ENCODE measurements at regions not wholly inside any gene's neighbourhood (a gene's known extent, or its start where the extent isn't known, plus 50 kb on each side); places are given as distances from the start of the nearest gene placed in this dataset.

- no peak for DNase-seq (ENCODE audit: low read depth)
- TF ChIP-seq CTCF (IDR thresholded peaks at IDR 0.05; ENCODE audit: low read depth, low read length, missing control alignments), result no peak
- no peak overlapping the region for H3K4me3 ChIP-seq (ENCODE audit: low read depth, low read length)
These were observed 684.5 kb downstream of the TNS3 start for GRCh38 chr7:46897381-46897780.

GRCh38 chr7:46886669-46887374, 695.1 kb downstream of the TNS3 start:
- DNase-seq (ENCODE audit: low read depth), result no peak
- no peak for TF ChIP-seq CTCF (IDR thresholded peaks at IDR 0.05; ENCODE audit: low read depth, low read length, missing control alignments)
- no peak overlapping the region for H3K4me3 ChIP-seq (ENCODE audit: low read depth, low read length)

GRCh38 chr7:46885167-46885566, 696.7 kb downstream of the TNS3 start:
- no peak for DNase-seq (ENCODE audit: low read depth)
- TF ChIP-seq CTCF (IDR thresholded peaks at IDR 0.05; ENCODE audit: low read depth, low read length, missing control alignments), result no peak
- H3K4me3 ChIP-seq (ENCODE audit: low read depth, low read length), result no peak overlapping the region

DNA sequence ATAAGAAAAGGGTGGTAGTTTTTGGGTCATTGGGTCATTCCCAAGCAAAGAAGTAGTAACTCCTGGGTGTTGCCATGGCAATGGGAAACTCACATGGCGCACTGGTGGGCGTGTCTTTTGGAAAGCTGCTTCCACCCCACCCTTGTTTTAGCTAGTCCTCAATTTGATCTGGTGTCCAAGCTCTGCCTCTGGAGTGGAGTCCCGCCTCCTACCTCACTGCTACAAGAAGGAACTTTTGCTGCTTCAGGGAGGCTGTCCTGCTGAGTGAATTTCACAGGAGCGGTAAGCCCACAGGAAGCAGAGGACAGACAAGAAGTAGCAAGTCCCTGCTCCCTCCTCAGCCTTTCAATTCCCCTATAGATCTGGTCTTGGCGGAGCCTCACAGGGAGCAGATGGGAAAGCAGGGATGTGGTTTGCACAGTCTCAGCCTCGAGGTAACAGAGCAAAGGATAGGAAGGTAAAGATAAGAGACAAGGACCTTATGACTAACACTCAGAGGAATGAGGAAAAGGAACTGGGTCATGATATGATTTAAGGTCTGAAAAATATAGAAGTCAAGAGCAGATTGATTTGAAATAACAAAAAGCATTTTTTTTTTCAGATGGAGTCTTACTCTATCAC, 700.3 kb downstream of the TNS3 start:
- no peak for DNase-seq (ENCODE audit: low read depth)
- H3K4me3 ChIP-seq (ENCODE audit: low read depth, low read length), result no peak overlapping the region
- no peak for TF ChIP-seq CTCF (IDR thresholded peaks at IDR 0.05; ENCODE audit: low read depth, low read length, missing control alignments)

- TF ChIP-seq CTCF (IDR thresholded peaks at IDR 0.05; ENCODE audit: low read depth, low read length, missing control alignments), result no peak
- no peak for DNase-seq (ENCODE audit: low read depth)
- H3K4me3 ChIP-seq (ENCODE audit: low read depth, low read length), result no peak overlapping the region
These were observed 701.3 kb downstream of the TNS3 start for GRCh38 chr7:46880508-46881196.

- no peak overlapping the region for H3K4me3 ChIP-seq (ENCODE audit: low read depth, low read length)
- DNase-seq (ENCODE audit: low read depth), result no peak
- TF ChIP-seq CTCF (IDR thresholded peaks at IDR 0.05; ENCODE audit: low read depth, low read length, missing control alignments), result no peak
These were observed 702.1 kb downstream of the TNS3 start for GRCh38 chr7:46879783-46880182.
